ENCODE measurements at regions not wholly inside any gene's neighbourhood (a gene's known extent, or its start where the extent isn't known, plus 50 kb on each side); places are given as distances from the start of the nearest gene placed in this dataset.

DNA sequence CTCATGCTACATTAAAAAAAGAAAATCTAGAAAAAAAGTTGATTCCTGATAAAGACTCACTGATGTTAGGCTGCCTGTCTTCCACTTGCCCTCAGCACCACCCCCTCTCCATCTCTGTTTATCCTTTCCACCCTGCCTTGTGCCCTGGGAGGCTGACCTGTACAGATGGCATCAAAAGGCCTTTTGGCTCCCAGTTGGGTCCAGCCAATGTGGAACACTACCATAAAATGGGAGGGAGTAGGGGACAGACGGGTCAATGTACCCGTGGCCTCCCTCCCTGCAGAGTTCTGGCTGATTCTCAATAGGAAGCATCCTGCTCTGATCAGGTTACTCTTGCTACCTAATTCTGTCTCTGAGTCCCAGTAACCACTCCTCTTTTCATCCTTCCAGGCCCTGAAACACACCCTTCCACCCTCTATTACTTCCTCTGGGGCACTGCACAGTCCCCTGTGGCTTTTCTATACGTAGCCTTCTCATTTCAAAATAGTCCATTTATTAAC is 300.0 kb downstream of the HHIPL2 start:
- no peak for TF ChIP-seq EZH2phosphoT487 (IDR thresholded peaks at IDR 0.05; ENCODE audit: insufficient read depth, low read depth)
- no peak for TF ChIP-seq EZH2 (IDR thresholded peaks at IDR 0.05; ENCODE audit: insufficient read depth, poor library complexity, severe bottlenecking)

Measured in GM23248 (cell line).